ENCODE measurements at regions not wholly inside any gene's neighbourhood (a gene's known extent, or its start where the extent isn't known, plus 50 kb on each side); places are given as distances from the start of the nearest gene placed in this dataset.
"Not testable (repeated sequence)": the region's sequence is repeated elsewhere in the genome, so short reads cannot be mapped to it uniquely, and the experiment has no call there.

GRCh38 chr21:25449950-25450349, 157.3 kb downstream of the MRPL39 start:
- no peaks in the 10 kb centered on the region for H3K27me3 ChIP-seq (ENCODE audit: insufficient read depth, low read length)
- no peak overlapping the region for H3K27ac ChIP-seq (ENCODE audit: low read depth, low read length)
- no peak overlapping the region for H3K4me2 ChIP-seq (ENCODE audit: insufficient read depth, low read length)
- peaks cover 9% of the 10 kb centered on the region for H3K4me1 ChIP-seq (ENCODE audit: insufficient read depth, low read length)
- no peak overlapping the region for H2AFZ ChIP-seq (ENCODE audit: low read length)
- H4K20me1 ChIP-seq (ENCODE audit: insufficient read depth, low read length), result no peaks in the 10 kb centered on the region
- DNase-seq (ENCODE audit: insufficient read length, low spot score, missing footprints), result no peak
- H3K36me3 ChIP-seq (ENCODE audit: insufficient read depth, low read length), result no peaks in the 10 kb centered on the region
- no peak for TF ChIP-seq CTCF (IDR thresholded peaks at IDR 0.05; ENCODE audit: extremely low read depth, low read depth, low read length)
- H3K79me2 ChIP-seq (ENCODE audit: insufficient read depth, low read length), result no peaks in the 10 kb centered on the region
- H3K4me3 ChIP-seq (ENCODE audit: insufficient read depth, low read length), result no peak overlapping the region
- no peaks in the 10 kb centered on the region for H3K9me3 ChIP-seq (ENCODE audit: low read depth, low read length)

GRCh38 chr21:25441835-25442234, 165.4 kb downstream of the MRPL39 start:
- Histone ChIP-seq H3K4me1 (ENCODE audit: insufficient read depth, low read length) (no peaks in the 10 kb centered on the region), H3K4me3 (ENCODE audit: insufficient read depth, low read length) (no peak overlapping the region), H4K20me1 (ENCODE audit: insufficient read depth, low read length) (no peaks in the 10 kb centered on the region), H3K27ac (ENCODE audit: low read depth, low read length) (no peak overlapping the region), H3K79me2 (ENCODE audit: insufficient read depth, low read length) (no peaks in the 10 kb centered on the region), H3K9me3 (ENCODE audit: low read depth, low read length) (no peaks in the 10 kb centered on the region), H3K4me2 (ENCODE audit: insufficient read depth, low read length) (no peak overlapping the region), H3K27me3 (ENCODE audit: insufficient read depth, low read length) (no peaks in the 10 kb centered on the region), H2AFZ (ENCODE audit: low read length) (no peak overlapping the region), H3K36me3 (ENCODE audit: insufficient read depth, low read length) (no peaks in the 10 kb centered on the region)
- no peak for DNase-seq (ENCODE audit: insufficient read length, low spot score, missing footprints)
- no peak for TF ChIP-seq CTCF (IDR thresholded peaks at IDR 0.05; ENCODE audit: extremely low read depth, low read depth, low read length)

GRCh38 chr21:25437465-25437864, 169.8 kb downstream of the MRPL39 start:
- H3K27ac ChIP-seq (ENCODE audit: low read depth, low read length); H3K9me3 ChIP-seq (ENCODE audit: low read depth, low read length); DNase-seq (ENCODE audit: insufficient read length, low spot score, missing footprints); H3K4me1 ChIP-seq (ENCODE audit: insufficient read depth, low read length); H3K79me2 ChIP-seq (ENCODE audit: insufficient read depth, low read length); H4K20me1 ChIP-seq (ENCODE audit: insufficient read depth, low read length); H3K36me3 ChIP-seq (ENCODE audit: insufficient read depth, low read length); H3K4me3 ChIP-seq (ENCODE audit: insufficient read depth, low read length); H3K4me2 ChIP-seq (ENCODE audit: insufficient read depth, low read length); H2AFZ ChIP-seq (ENCODE audit: low read length); H3K27me3 ChIP-seq (ENCODE audit: insufficient read depth, low read length): not testable (repeated sequence)

GRCh38 chr21:25428537-25428936, 178.7 kb downstream of the MRPL39 start:
- no peak for DNase-seq (ENCODE audit: insufficient read length, low spot score, missing footprints)

More at GRCh38 chr21:25428537-25428936, 178.7 kb downstream of the MRPL39 start:
- no peaks in the 10 kb centered on the region for H3K79me2 ChIP-seq (ENCODE audit: insufficient read depth, low read length)
- H3K27me3 ChIP-seq (ENCODE audit: insufficient read depth, low read length), result peaks cover 13% of the 10 kb centered on the region
- H3K4me3 ChIP-seq (ENCODE audit: insufficient read depth, low read length), result no peak overlapping the region
- H3K4me2 ChIP-seq (ENCODE audit: insufficient read depth, low read length), result no peak overlapping the region
- no peak for TF ChIP-seq CTCF (IDR thresholded peaks at IDR 0.05; ENCODE audit: extremely low read depth, low read depth, low read length)
- no peak overlapping the region for H2AFZ ChIP-seq (ENCODE audit: low read length)
- H4K20me1 ChIP-seq (ENCODE audit: insufficient read depth, low read length), result no peaks in the 10 kb centered on the region
- H3K27ac ChIP-seq (ENCODE audit: low read depth, low read length), result no peak overlapping the region
- no peaks in the 10 kb centered on the region for H3K9me3 ChIP-seq (ENCODE audit: low read depth, low read length)
- no peaks in the 10 kb centered on the region for H3K4me1 ChIP-seq (ENCODE audit: insufficient read depth, low read length)
- H3K36me3 ChIP-seq (ENCODE audit: insufficient read depth, low read length), result no peaks in the 10 kb centered on the region
